Loucy (cell line): ENCODE measurements at regions not wholly inside any gene's neighbourhood (a gene's known extent, or its start where the extent isn't known, plus 50 kb on each side); places are given as distances from the start of the nearest gene placed in this dataset.

Experiments
- H2AFZ ChIP-seq: fragments of 200-600 bp; sonication (generic); 2 replicates; pipeline ENCODE4 v1.6.0; 2016; ENCODE audit warnings: antibody characterized with exemption, mild to moderate bottlenecking, low read length, moderate library complexity
- H3F3A ChIP-seq: fragments of 200-600 bp; 2 replicates; pipeline ENCODE4 v1.6.0; 2016; ENCODE audit warnings: antibody characterized with exemption, low read depth, mild to moderate bottlenecking
- H3K27me3 ChIP-seq: fragments of 200-600 bp; sonication (generic); 2 replicates; pipeline ENCODE4 v1.6.1; 2014; ENCODE audit warnings: low read length, mild to moderate bottlenecking; ENCODE audit not compliant: insufficient read depth, poor library complexity, severe bottlenecking
- H3K36me3 ChIP-seq: fragments of 200-600 bp; sonication (generic); 2 replicates; pipeline ENCODE4 v1.6.1; 2016; ENCODE audit warnings: low read length; ENCODE audit not compliant: insufficient read depth
- H3K4me1 ChIP-seq: fragments of 200-600 bp; sonication (generic); 2 replicates; pipeline ENCODE4 v1.5.1; 2014; ENCODE audit warnings: low read length, mild to moderate bottlenecking; ENCODE audit not compliant: insufficient read depth, poor library complexity, severe bottlenecking
- H3K4me2 ChIP-seq: fragments of 200-600 bp; sonication (generic); 2 replicates; pipeline ENCODE4 v1.6.0; 2014; ENCODE audit warnings: antibody characterized with exemption, low read length, low read depth, mild to moderate bottlenecking; ENCODE audit not compliant: poor library complexity, severe bottlenecking
- H3K4me3 ChIP-seq: fragments of 200-600 bp; sonication (generic); 2 replicates; pipeline ENCODE4 v1.5.1; 2014; ENCODE audit warnings: low read length, mild to moderate bottlenecking, mixed read lengths; ENCODE audit not compliant: poor library complexity, severe bottlenecking
- H3K79me2 ChIP-seq: fragments of 200-600 bp; sonication (generic); 2 replicates; pipeline ENCODE4 v1.6.1; 2014; ENCODE audit warnings: low read length; ENCODE audit not compliant: insufficient read depth
- H3K9ac ChIP-seq: fragments of 200-600 bp; sonication (generic); 2 replicates; pipeline ENCODE4 v1.6.0; 2014; ENCODE audit warnings: mild to moderate bottlenecking, low read depth, low read length, moderate library complexity; ENCODE audit not compliant: poor library complexity, severe bottlenecking
- H3K9me2 ChIP-seq: fragments of 200-600 bp; sonication (generic); replicated peaks from 2 replicates; pipeline ENCODE4 v1.6.1; 2016; ENCODE audit warnings: low read depth, low read length, mixed read lengths
- H3K9me3 ChIP-seq: fragments of 200-600 bp; sonication (generic); 2 replicates; pipeline ENCODE4 v1.6.1; 2014; ENCODE audit warnings: mild to moderate bottlenecking, antibody characterized with exemption, low read length, low read depth; ENCODE audit not compliant: insufficient read depth
- H4K20me1 ChIP-seq: fragments of 200-600 bp; sonication (generic); 2 replicates; pipeline ENCODE4 v1.6.0; 2014; ENCODE audit warnings: antibody characterized with exemption, low read length, mild to moderate bottlenecking; ENCODE audit not compliant: insufficient read depth, poor library complexity, severe bottlenecking
- EZH2phosphoT487 ChIP-seq: fragments of 200-600 bp; IDR thresholded peaks from 2 replicates; pipeline ENCODE4 v1.6.1; 2018; ENCODE audit warnings: antibody characterized with exemption, mild to moderate bottlenecking, moderate library complexity, borderline replicate concordance
- TF ChIP-seq, protein P1 (sequence below): fragments of 200-600 bp; sonication (generic); conservative IDR thresholded peaks from 2 replicates; pipeline ENCODE4 v1.5.1; 2014; ENCODE audit warnings: mild to moderate bottlenecking, antibody characterized with exemption, low read length

DNA sequence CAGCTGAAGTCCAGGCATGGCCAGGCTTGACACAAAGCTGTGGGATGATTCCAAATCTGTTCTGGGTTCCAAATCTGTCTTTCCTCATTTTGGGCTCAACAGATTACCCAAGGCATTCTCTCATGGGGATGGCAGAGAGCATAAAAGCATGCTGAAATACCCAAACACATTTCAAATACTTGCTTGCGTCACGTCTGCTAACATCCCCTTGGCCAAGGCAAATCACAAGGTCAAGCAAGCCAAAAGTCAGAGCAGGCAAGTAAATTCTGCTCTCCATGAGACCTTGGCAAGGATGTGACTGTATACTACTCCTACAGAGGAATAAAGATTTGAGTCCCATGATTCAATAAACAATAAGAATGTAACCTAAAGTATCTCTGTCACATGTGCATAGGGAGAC is 306.7 kb downstream of the EPB41L4A start:
- Histone ChIP-seq H3K9me2 (no peaks in the 10 kb centered on the region), H3K36me3 (no peaks in the 10 kb centered on the region), H3K79me2 (no peaks in the 10 kb centered on the region), H4K20me1 (no peaks in the 10 kb centered on the region), H3K9me3 (no peaks in the 10 kb centered on the region), H3K9ac (no peak overlapping the region), H3F3A (no peaks in the 10 kb centered on the region), H3K4me3 (no peak overlapping the region), H3K4me2 (no peak overlapping the region), H3K27me3 (no peaks in the 10 kb centered on the region), H3K4me1 (no peaks in the 10 kb centered on the region), H2AFZ (no peak overlapping the region)
- TF ChIP-seq, protein P1, sequence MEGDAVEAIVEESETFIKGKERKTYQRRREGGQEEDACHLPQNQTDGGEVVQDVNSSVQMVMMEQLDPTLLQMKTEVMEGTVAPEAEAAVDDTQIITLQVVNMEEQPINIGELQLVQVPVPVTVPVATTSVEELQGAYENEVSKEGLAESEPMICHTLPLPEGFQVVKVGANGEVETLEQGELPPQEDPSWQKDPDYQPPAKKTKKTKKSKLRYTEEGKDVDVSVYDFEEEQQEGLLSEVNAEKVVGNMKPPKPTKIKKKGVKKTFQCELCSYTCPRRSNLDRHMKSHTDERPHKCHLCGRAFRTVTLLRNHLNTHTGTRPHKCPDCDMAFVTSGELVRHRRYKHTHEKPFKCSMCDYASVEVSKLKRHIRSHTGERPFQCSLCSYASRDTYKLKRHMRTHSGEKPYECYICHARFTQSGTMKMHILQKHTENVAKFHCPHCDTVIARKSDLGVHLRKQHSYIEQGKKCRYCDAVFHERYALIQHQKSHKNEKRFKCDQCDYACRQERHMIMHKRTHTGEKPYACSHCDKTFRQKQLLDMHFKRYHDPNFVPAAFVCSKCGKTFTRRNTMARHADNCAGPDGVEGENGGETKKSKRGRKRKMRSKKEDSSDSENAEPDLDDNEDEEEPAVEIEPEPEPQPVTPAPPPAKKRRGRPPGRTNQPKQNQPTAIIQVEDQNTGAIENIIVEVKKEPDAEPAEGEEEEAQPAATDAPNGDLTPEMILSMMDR = no peak
- TF ChIP-seq EZH2phosphoT487 = no peak

DNA sequence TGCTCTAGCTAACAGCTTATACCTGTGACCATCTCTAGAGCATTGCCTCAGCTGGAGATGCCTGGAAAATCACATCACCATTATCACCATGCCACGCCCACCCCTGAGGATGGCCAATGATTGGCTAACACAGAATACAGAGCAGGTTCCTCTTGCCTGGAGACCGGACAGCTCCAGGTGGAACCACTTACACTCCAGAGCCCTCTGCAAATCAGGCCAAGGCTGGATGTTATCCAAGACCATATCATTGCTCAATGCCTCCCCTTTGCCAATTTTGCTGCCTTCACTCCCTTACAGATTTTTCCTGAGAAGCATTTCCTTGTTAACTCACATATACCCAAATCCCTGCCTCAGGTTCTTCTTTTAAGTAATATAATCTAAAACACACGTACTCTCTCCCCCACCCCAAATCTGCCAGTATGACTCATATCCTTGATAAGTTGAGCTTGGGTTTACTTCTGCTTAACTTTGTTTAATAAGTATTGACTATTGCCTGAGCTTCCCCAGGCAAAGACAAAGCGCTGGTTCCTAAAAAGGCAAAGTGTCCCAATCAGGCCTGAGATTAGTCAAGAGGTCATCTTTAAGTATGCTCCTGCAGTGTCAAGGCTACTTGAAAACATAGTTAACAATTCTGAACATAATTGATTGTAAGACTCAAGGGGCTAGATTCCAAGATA is 309.6 kb downstream of the EPB41L4A start:
- Histone ChIP-seq H3F3A (no peaks in the 10 kb centered on the region), H3K4me3 (no peak overlapping the region), H3K4me1 (no peaks in the 10 kb centered on the region), H3K4me2 (no peak overlapping the region), H3K9me3 (no peaks in the 10 kb centered on the region), H3K9me2 (no peaks in the 10 kb centered on the region), H4K20me1 (no peaks in the 10 kb centered on the region), H3K36me3 (no peaks in the 10 kb centered on the region), H2AFZ (no peak overlapping the region), H3K79me2 (no peaks in the 10 kb centered on the region), H3K9ac (no peak overlapping the region), H3K27me3 (no peaks in the 10 kb centered on the region)
- no peak for TF ChIP-seq EZH2phosphoT487

DNA sequence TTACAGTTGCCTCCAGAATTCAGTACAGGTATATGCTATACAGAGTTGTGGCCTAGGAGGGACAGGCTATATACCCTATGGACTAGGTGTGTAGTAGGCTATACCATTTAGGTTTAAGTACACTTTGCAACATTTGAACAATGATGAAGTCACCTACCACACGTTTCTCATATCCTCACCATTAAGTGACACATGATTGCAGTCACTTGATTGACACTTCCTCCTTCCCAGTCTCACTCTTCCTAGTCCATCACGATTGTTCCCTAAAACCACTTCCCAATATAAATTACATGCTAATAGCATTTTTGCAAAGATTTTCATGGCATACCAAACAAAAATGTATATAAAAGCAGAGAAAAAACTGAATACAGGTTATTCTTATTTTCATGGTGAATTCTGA is 312.2 kb downstream of the EPB41L4A start:
- Histone ChIP-seq H3K4me1 (no peaks in the 10 kb centered on the region), H3K9me2 (no peaks in the 10 kb centered on the region), H2AFZ (no peak overlapping the region), H3K79me2 (no peaks in the 10 kb centered on the region), H3F3A (no peaks in the 10 kb centered on the region), H4K20me1 (no peaks in the 10 kb centered on the region), H3K4me2 (no peak overlapping the region), H3K27me3 (no peaks in the 10 kb centered on the region), H3K9me3 (no peaks in the 10 kb centered on the region), H3K4me3 (no peak overlapping the region), H3K36me3 (no peaks in the 10 kb centered on the region), H3K9ac (no peak overlapping the region)
- TF ChIP-seq EZH2phosphoT487 = no peak
- TF ChIP-seq, protein P1 = no peak

DNA sequence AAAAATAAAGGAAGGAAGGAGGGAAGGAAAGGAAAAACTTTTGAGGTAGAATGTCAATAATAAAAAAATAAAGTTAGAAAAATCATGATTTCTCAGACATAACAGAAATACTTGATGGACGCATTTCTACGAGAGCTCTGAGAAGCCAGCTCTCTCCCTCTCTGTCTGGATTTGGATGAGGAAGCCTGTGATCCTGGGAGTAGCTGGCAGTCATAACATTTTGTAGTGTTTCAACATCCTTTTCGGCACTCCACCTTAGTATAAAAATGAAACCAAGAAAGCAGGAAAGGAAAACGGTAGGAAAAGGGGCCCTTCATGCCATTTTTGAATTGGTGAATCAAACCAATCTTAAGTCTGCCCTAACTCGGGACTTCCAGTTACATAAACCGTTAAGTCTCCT is 321.3 kb downstream of the EPB41L4A start:
- Histone ChIP-seq H3K36me3 (no peaks in the 10 kb centered on the region), H3K4me3 (no peak overlapping the region), H2AFZ (no peak overlapping the region), H3K4me1 (no peaks in the 10 kb centered on the region), H3K9me3 (no peaks in the 10 kb centered on the region), H3K27me3 (no peaks in the 10 kb centered on the region), H3K9ac (no peak overlapping the region), H3F3A (no peaks in the 10 kb centered on the region), H3K4me2 (no peak overlapping the region), H3K9me2 (no peaks in the 10 kb centered on the region), H4K20me1 (no peaks in the 10 kb centered on the region), H3K79me2 (no peaks in the 10 kb centered on the region)
- no peak for TF ChIP-seq EZH2phosphoT487
- TF ChIP-seq, protein P1 = no peak
